Effector memory CD8-positive, alpha-beta T cell (primary cell): ENCODE measurements at regions not wholly inside any gene's neighbourhood (a gene's known extent, or its start where the extent isn't known, plus 50 kb on each side); places are given as distances from the start of the nearest gene placed in this dataset.
"Not testable (repeated sequence)": the region's sequence is repeated elsewhere in the genome, so short reads cannot be mapped to it uniquely, and the experiment has no call there.

Source experiments
- ATAC-seq: fragments of 150-1000 bp; cut with Tn5 transposase; replicated peaks from 2 replicates; pipeline ENCODE4 v1.10.0; 2021; ENCODE audit warnings: mild to moderate bottlenecking, moderate library complexity
- DNase-seq, 3 experiments: peaks; one replicate each; pipeline ENCODE4 v3.0.0; 2021
- H3K27ac Mint-ChIP-seq, 2 donors: one replicate each; pipeline ENCODE4 v1.8.0; 2022; ENCODE audit warnings: mild to moderate bottlenecking in 2 of 2, mixed read lengths in 2 of 2, moderate library complexity in 2 of 2
- H3K27me3 Mint-ChIP-seq, 2 donors: one replicate each; pipeline ENCODE4 v1.8.0; 2022; ENCODE audit warnings: mixed read lengths in 2 of 2
- H3K36me3 Mint-ChIP-seq: one replicate; pipeline ENCODE4 v1.8.0; 2022; ENCODE audit warnings: mild to moderate bottlenecking, moderate library complexity, mixed read lengths; ENCODE audit not compliant: insufficient read depth
- H3K4me1 Mint-ChIP-seq, 2 donors: one replicate each; pipeline ENCODE4 v1.8.0; 2022; ENCODE audit warnings: low read depth in 2 of 2, mixed read lengths in 2 of 2
- H3K4me3 Mint-ChIP-seq, 2 donors: one replicate each; pipeline ENCODE4 v1.8.0; 2022; ENCODE audit warnings: mild to moderate bottlenecking in 2 of 2, mixed read lengths in 2 of 2, moderate library complexity in 2 of 2
- H3K9me3 Mint-ChIP-seq, 2 donors: one replicate each; pipeline ENCODE4 v1.8.0; 2022; ENCODE audit warnings: mixed read lengths in 2 of 2

- ATAC-seq (no peak), DNase-seq (no peak)
- H3K4me3 Mint-ChIP-seq: no peak overlapping the region
Observed at GRCh38 chr12:123049398-123050240, 69.1 kb downstream of the ARL6IP4 start.

GRCh38 chr12:123047892-123048291, 67.4 kb downstream of the ARL6IP4 start:
- not testable (repeated sequence) for H3K4me3 Mint-ChIP-seq, H3K27ac Mint-ChIP-seq, H3K27me3 Mint-ChIP-seq, DNase-seq, ATAC-seq, H3K36me3 Mint-ChIP-seq, H3K9me3 Mint-ChIP-seq
- peaks cover 13 to 22% of the 10 kb centered on the region in 2 donors for H3K4me1 Mint-ChIP-seq

More at GRCh38 chr12:123049398-123050240, 69.1 kb downstream of the ARL6IP4 start:
- no peaks in the 10 kb centered on the region for H3K9me3 Mint-ChIP-seq
- no peaks in the 10 kb centered on the region for H3K36me3 Mint-ChIP-seq
- peaks cover 3 to 7% of the 10 kb centered on the region in 2 donors for H3K4me1 Mint-ChIP-seq
- H3K27ac Mint-ChIP-seq: peak overlapping the region in 1 of 2 donors; percentile 11
- no peaks in the 10 kb centered on the region for H3K27me3 Mint-ChIP-seq

GRCh38 chr12:123047289-123047688, 66.8 kb downstream of the ARL6IP4 start:
- ATAC-seq: no peak

GRCh38 chr12:123046431-123046830, 66.0 kb downstream of the ARL6IP4 start:
- H3K27ac Mint-ChIP-seq: no peak overlapping the region
- H3K36me3 Mint-ChIP-seq: peaks cover 6% of the 10 kb centered on the region
- H3K4me1 Mint-ChIP-seq: peaks cover 13 to 22% of the 10 kb centered on the region in 2 donors
- H3K4me3 Mint-ChIP-seq: no peak overlapping the region
- no peaks in the 10 kb centered on the region for H3K9me3 Mint-ChIP-seq
- H3K27me3 Mint-ChIP-seq: no peaks in the 10 kb centered on the region
- DNase-seq (no peak), ATAC-seq (no peak)

More at GRCh38 chr12:123047289-123047688, 66.8 kb downstream of the ARL6IP4 start:
- no peak for DNase-seq
- Mint-ChIP-seq H3K9me3 (no peaks in the 10 kb centered on the region), H3K27ac (no peak overlapping the region), H3K4me3 (no peak overlapping the region), H3K4me1 (peaks cover 13 to 22% of the 10 kb centered on the region in 2 donors), H3K36me3 (no peaks in the 10 kb centered on the region), H3K27me3 (no peaks in the 10 kb centered on the region)

- peaks cover 6% of the 10 kb centered on the region for H3K36me3 Mint-ChIP-seq
- no peaks in the 10 kb centered on the region for H3K9me3 Mint-ChIP-seq
- DNase-seq: no peak
- ATAC-seq: no peak
- peak overlapping the region in 1 of 2 donors; percentile 20 for H3K27ac Mint-ChIP-seq
- H3K4me3 Mint-ChIP-seq: no peak overlapping the region
- H3K4me1 Mint-ChIP-seq: peaks cover 13 to 22% of the 10 kb centered on the region in 2 donors
- H3K27me3 Mint-ChIP-seq: no peaks in the 10 kb centered on the region
Observed at GRCh38 chr12:123045678-123046077, 65.2 kb downstream of the ARL6IP4 start.

DNA sequence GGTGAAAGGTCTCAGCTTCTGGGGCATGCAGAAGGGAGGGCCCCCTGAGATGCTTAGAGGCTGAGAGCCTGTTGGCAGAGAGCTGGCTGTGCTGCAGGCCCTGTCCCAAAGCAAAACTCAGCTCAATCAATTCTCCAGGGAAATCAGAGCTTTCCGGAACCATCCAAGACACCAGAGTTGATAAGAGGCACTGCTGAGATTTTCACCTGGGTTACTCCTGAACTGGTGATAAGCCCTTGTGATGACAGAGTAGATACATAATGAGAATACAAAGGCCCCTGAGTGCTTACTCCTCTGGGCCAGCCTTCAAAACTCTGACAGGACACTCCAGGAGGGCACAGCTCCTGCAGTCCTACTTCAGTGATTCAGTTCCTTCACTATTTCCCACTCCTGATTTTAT, 63.9 kb downstream of the ARL6IP4 start:
- no peaks in the 10 kb centered on the region for H3K27me3 Mint-ChIP-seq
- H3K36me3 Mint-ChIP-seq: peaks cover 6% of the 10 kb centered on the region
- no peak overlapping the region for H3K4me3 Mint-ChIP-seq
- ATAC-seq (no peak), DNase-seq (no peak)
- peaks cover 13 to 22% of the 10 kb centered on the region in 2 donors for H3K4me1 Mint-ChIP-seq
- H3K27ac Mint-ChIP-seq: peak overlapping the region; percentile 61 to 68
- no peaks in the 10 kb centered on the region for H3K9me3 Mint-ChIP-seq

DNA sequence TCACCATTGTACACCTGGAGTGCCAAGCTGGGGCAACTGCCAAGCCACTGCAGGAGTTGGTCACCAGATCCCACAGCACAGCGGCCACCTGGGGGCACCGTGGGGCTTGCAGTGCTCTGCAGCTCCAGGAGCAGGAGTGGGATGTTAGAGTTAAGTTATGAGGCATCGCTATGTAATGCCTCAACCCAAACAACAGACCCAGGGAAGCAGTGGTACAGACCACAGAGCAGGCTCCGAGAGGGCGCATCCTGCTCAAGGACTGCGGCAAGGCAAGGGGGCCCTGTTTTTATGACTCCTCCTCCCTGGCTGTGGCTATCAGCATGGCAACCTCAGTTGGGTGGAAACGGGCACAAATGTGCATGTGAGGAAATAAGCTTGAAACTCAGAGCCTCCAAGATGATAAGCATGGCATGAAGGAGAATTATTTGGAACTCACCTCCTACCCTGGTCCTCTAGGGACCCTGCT, 63.1 kb downstream of the ARL6IP4 start:
- no peaks in the 10 kb centered on the region for H3K9me3 Mint-ChIP-seq
- H3K4me1 Mint-ChIP-seq: peaks cover 13 to 22% of the 10 kb centered on the region in 2 donors
- H3K27ac Mint-ChIP-seq: peak overlapping the region; percentile 61 to 68
- DNase-seq (peak; percentile 42 to 55 (median 46)), ATAC-seq (peak; percentile 99)
- H3K36me3 Mint-ChIP-seq: peaks cover 6% of the 10 kb centered on the region
- H3K27me3 Mint-ChIP-seq: no peaks in the 10 kb centered on the region
- H3K4me3 Mint-ChIP-seq: peak overlapping the region in 1 of 2 donors; percentile 46

- no peak for ATAC-seq
- peak overlapping the region in 1 of 2 donors; percentile 61 for H3K27ac Mint-ChIP-seq
- peak overlapping the region in 1 of 2 donors; percentile 46 for H3K4me3 Mint-ChIP-seq
- peaks cover 6% of the 10 kb centered on the region for H3K36me3 Mint-ChIP-seq
- peaks cover 13 to 22% of the 10 kb centered on the region in 2 donors for H3K4me1 Mint-ChIP-seq
- H3K9me3 Mint-ChIP-seq: no peaks in the 10 kb centered on the region
- DNase-seq: no peak
- no peaks in the 10 kb centered on the region for H3K27me3 Mint-ChIP-seq
Observed at GRCh38 chr12:123042833-123043232, 62.4 kb downstream of the ARL6IP4 start.

GRCh38 chr12:123041811-123042655, 61.6 kb downstream of the ARL6IP4 start:
- ATAC-seq: no peak
- Mint-ChIP-seq H3K4me1 (peaks cover 13 to 22% of the 10 kb centered on the region in 2 donors), H3K27me3 (no peaks in the 10 kb centered on the region), H3K36me3 (peaks cover 6% of the 10 kb centered on the region), H3K9me3 (no peaks in the 10 kb centered on the region), H3K4me3 (no peak overlapping the region), H3K27ac (peak overlapping the region in 1 of 2 donors; percentile 61)
- DNase-seq: no peak

DNA sequence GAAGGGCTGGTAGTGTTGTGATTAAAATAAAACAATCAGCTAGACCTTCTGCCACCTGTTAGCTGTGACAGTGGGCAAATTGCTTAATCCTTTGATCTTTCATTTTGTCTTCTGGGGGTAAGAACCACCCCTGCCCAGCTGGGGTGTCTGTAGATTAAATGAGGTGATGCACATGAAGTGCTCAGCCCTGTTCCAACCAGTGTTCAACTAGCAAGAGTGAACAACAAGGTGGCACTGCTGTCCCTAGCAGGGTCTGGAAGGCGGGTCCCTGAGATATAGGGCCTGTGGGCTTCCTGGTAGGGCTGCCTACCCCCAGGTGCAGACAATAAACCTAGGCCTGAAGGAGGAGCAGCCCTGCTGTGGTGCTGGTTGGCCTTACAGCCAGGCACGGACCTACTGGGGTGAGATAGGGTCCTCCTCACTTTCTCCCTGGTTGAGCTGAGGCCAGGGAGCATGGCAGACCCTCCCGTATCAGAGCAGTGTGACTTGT, 60.6 kb downstream of the ARL6IP4 start:
- Mint-ChIP-seq H3K9me3 (no peaks in the 10 kb centered on the region), H3K27me3 (no peaks in the 10 kb centered on the region), H3K4me3 (no peak overlapping the region), H3K27ac (peak overlapping the region in 1 of 2 donors; percentile 16), H3K4me1 (peaks cover 13 to 22% of the 10 kb centered on the region in 2 donors), H3K36me3 (peaks cover 6% of the 10 kb centered on the region)
- no peak for DNase-seq
- no peak for ATAC-seq

GRCh38 chr12:123040106-123040505, 59.6 kb downstream of the ARL6IP4 start:
- ATAC-seq (no peak), DNase-seq (no peak)
- H3K27me3 Mint-ChIP-seq: no peaks in the 10 kb centered on the region
- H3K9me3 Mint-ChIP-seq: no peaks in the 10 kb centered on the region
- H3K4me3 Mint-ChIP-seq: no peak overlapping the region
- peaks cover 6% of the 10 kb centered on the region for H3K36me3 Mint-ChIP-seq
- peaks cover 13 to 20% of the 10 kb centered on the region in 2 donors for H3K4me1 Mint-ChIP-seq
- no peak overlapping the region for H3K27ac Mint-ChIP-seq

GRCh38 chr12:123038966-123039365, 58.5 kb downstream of the ARL6IP4 start:
- ATAC-seq: no peak
- peaks cover 9 to 13% of the 10 kb centered on the region in 2 donors for H3K4me1 Mint-ChIP-seq
- H3K27me3 Mint-ChIP-seq: no peaks in the 10 kb centered on the region
- DNase-seq: no peak
- H3K9me3 Mint-ChIP-seq: no peaks in the 10 kb centered on the region
- H3K27ac Mint-ChIP-seq: peak overlapping the region in 1 of 2 donors; percentile 28
- no peak overlapping the region for H3K4me3 Mint-ChIP-seq
- peaks cover 6% of the 10 kb centered on the region for H3K36me3 Mint-ChIP-seq

GRCh38 chr12:123038486-123038885, 58.0 kb downstream of the ARL6IP4 start:
- no peaks in the 10 kb centered on the region for H3K9me3 Mint-ChIP-seq
- H3K36me3 Mint-ChIP-seq: peaks cover 6% of the 10 kb centered on the region
- peaks cover 9 to 13% of the 10 kb centered on the region in 2 donors for H3K4me1 Mint-ChIP-seq
- ATAC-seq (no peak), DNase-seq (no peak)
- H3K27ac Mint-ChIP-seq: peak overlapping the region in 1 of 2 donors; percentile 28
- H3K4me3 Mint-ChIP-seq: no peak overlapping the region
- H3K27me3 Mint-ChIP-seq: no peaks in the 10 kb centered on the region
